KMS-11 (cell line): ENCODE measurements at regions not wholly inside any gene's neighbourhood (a gene's known extent, or its start where the extent isn't known, plus 50 kb on each side); places are given as distances from the start of the nearest gene placed in this dataset.
"Not testable (repeated sequence)": the region's sequence is repeated elsewhere in the genome, so short reads cannot be mapped to it uniquely, and the experiment has no call there.

Experiments
- H2AFZ ChIP-seq: fragments of 200-600 bp; sonication (generic); 2 replicates; pipeline ENCODE4 v1.6.1; 2016; ENCODE audit warnings: antibody characterized with exemption, mixed run types, low read depth
- H3K27ac ChIP-seq: fragments of 200-600 bp; sonication (generic); 2 replicates; pipeline ENCODE4 v1.6.1; 2016; ENCODE audit warnings: mild to moderate bottlenecking, mixed run types
- H3K27me3 ChIP-seq: fragments of 200-600 bp; sonication (generic); 2 replicates; pipeline ENCODE4 v1.6.1; 2017; ENCODE audit warnings: mild to moderate bottlenecking, low read depth, mixed run types, moderate library complexity; ENCODE audit not compliant: insufficient read depth
- H3K36me3 ChIP-seq: fragments of 200-600 bp; sonication (generic); 2 replicates; pipeline ENCODE4 v1.6.1; 2017; ENCODE audit warnings: mild to moderate bottlenecking, mixed run types; ENCODE audit not compliant: insufficient read depth
- H3K4me1 ChIP-seq: fragments of 200-600 bp; sonication (generic); 2 replicates; pipeline ENCODE4 v1.6.1; 2016; ENCODE audit warnings: mild to moderate bottlenecking, low read depth, mixed run types; ENCODE audit not compliant: poor library complexity, severe bottlenecking
- H3K4me2 ChIP-seq: fragments of 200-600 bp; sonication (generic); 2 replicates; pipeline ENCODE4 v1.7.0; 2016; ENCODE audit warnings: mild to moderate bottlenecking, mixed run types
- H3K4me3 ChIP-seq: fragments of 200-600 bp; sonication (generic); IDR thresholded peaks from 2 replicates; pipeline ENCODE4 v1.6.1; 2017; ENCODE audit warnings: low read depth, low read length, mixed read lengths; ENCODE audit not compliant: insufficient read depth
- H3K79me2 ChIP-seq: fragments of 200-600 bp; sonication (generic); 2 replicates; pipeline ENCODE4 v1.6.1; 2016; ENCODE audit warnings: low read depth, mixed run types; ENCODE audit not compliant: insufficient read depth
- H3K9ac ChIP-seq: fragments of 200-600 bp; sonication (generic); 2 replicates; pipeline ENCODE4 v1.6.1; 2016; ENCODE audit warnings: mild to moderate bottlenecking, mixed run types
- H4K20me1 ChIP-seq: fragments of 200-600 bp; sonication (generic); 2 replicates; pipeline ENCODE4 v1.6.1; 2016; ENCODE audit warnings: mild to moderate bottlenecking, mixed run types; ENCODE audit not compliant: insufficient read depth
- CTCF ChIP-seq: fragments of 200-600 bp; sonication (generic); conservative IDR thresholded peaks from 2 replicates; pipeline ENCODE4 v1.6.1; 2017; ENCODE audit warnings: low read depth, mild to moderate bottlenecking, antibody characterized with exemption, low read length, moderate library complexity, mixed read lengths

GRCh38 chr4:14419516-14419915, 582.8 kb upstream of the CPEB2 start:
- Histone ChIP-seq H3K36me3 (no peaks in the 10 kb centered on the region), H3K4me2 (no peak overlapping the region), H3K27ac (no peak overlapping the region), H3K9ac (no peak overlapping the region), H3K4me1 (no peaks in the 10 kb centered on the region), H4K20me1 (no peaks in the 10 kb centered on the region), H3K79me2 (no peaks in the 10 kb centered on the region), H3K4me3 (no peak overlapping the region), H2AFZ (no peak overlapping the region), H3K27me3 (no peaks in the 10 kb centered on the region)
- TF ChIP-seq CTCF, result no peak

- H3K4me2 ChIP-seq, H3K79me2 ChIP-seq, H3K36me3 ChIP-seq, H3K27ac ChIP-seq, H3K27me3 ChIP-seq, H3K9ac ChIP-seq, H3K4me1 ChIP-seq, H3K4me3 ChIP-seq, H4K20me1 ChIP-seq, H2AFZ ChIP-seq: not testable (repeated sequence)
Observed at GRCh38 chr4:14426297-14426696, 576.0 kb upstream of the CPEB2 start.

- TF ChIP-seq CTCF, result no peak
- Histone ChIP-seq H3K79me2 (no peaks in the 10 kb centered on the region), H3K4me3 (no peak overlapping the region), H3K27ac (no peak overlapping the region), H4K20me1 (no peaks in the 10 kb centered on the region), H3K36me3 (no peaks in the 10 kb centered on the region), H3K27me3 (no peaks in the 10 kb centered on the region), H3K4me2 (no peak overlapping the region), H2AFZ (no peak overlapping the region), H3K4me1 (no peaks in the 10 kb centered on the region), H3K9ac (no peak overlapping the region)
Observed at GRCh38 chr4:14428125-14428524, 574.2 kb upstream of the CPEB2 start.

GRCh38 chr4:14431155-14432134, 570.8 kb upstream of the CPEB2 start:
- no peak overlapping the region for H3K27ac ChIP-seq
- H3K4me1 ChIP-seq, result no peaks in the 10 kb centered on the region
- H3K9ac ChIP-seq, result no peak overlapping the region
- H3K27me3 ChIP-seq, result no peaks in the 10 kb centered on the region
- H3K79me2 ChIP-seq, result no peaks in the 10 kb centered on the region
- no peak overlapping the region for H3K4me2 ChIP-seq
- no peak for TF ChIP-seq CTCF
- H3K36me3 ChIP-seq, result no peaks in the 10 kb centered on the region
- no peaks in the 10 kb centered on the region for H4K20me1 ChIP-seq
- H2AFZ ChIP-seq, result no peak overlapping the region
- no peak overlapping the region for H3K4me3 ChIP-seq

GRCh38 chr4:14434483-14434882, 567.8 kb upstream of the CPEB2 start:
- Histone ChIP-seq H3K4me3 (no peak overlapping the region), H3K27ac (no peak overlapping the region), H3K36me3 (no peaks in the 10 kb centered on the region), H2AFZ (no peak overlapping the region), H3K79me2 (no peaks in the 10 kb centered on the region), H3K4me1 (no peaks in the 10 kb centered on the region), H3K4me2 (no peak overlapping the region), H3K27me3 (no peaks in the 10 kb centered on the region), H3K9ac (no peak overlapping the region), H4K20me1 (no peaks in the 10 kb centered on the region)
- TF ChIP-seq CTCF, result no peak
